ENCODE measurements at regions not wholly inside any gene's neighbourhood (a gene's known extent, or its start where the extent isn't known, plus 50 kb on each side); places are given as distances from the start of the nearest gene placed in this dataset.

GRCh38 chr6:44024574-44025219 is 102.6 kb downstream of the MRPL14 start:
- FAIRE-seq (no peak), DNase-seq (ENCODE audit: low read depth, low spot score) (no peak)
- H3K36me3 ChIP-seq (ENCODE audit: control insufficient read depth in 2 of 2, extremely low read depth in 1 of 2, insufficient read depth in 2 of 2, low read length in 2 of 2) = no peaks in the 10 kb centered on the region
- CTCF ChIA-PET = no interaction called here
- intact Hi-C loops (cut with micrococcal nuclease) (no loop called here), dilution Hi-C loops (cut with MboI; ENCODE audit: extremely low pct_ligation_motif_present, low sequenced_read_pairs) (no loop called here)
- H2AFZ ChIP-seq (ENCODE audit: low read depth, low read length) = no peak overlapping the region
- TF ChIP-seq MYC (IDR thresholded peaks at IDR 0.05; ENCODE audit: low read depth, low read length) = no peak
- no peak for TF ChIP-seq GATA2 (IDR thresholded peaks at IDR 0.05; ENCODE audit: insufficient read depth, insufficient read length, low read depth, low read length)
- TF ChIP-seq FOS (IDR thresholded peaks at IDR 0.05; ENCODE audit: borderline replicate concordance, insufficient read depth, low read length) = no peak
- TF ChIP-seq EZH2 (IDR thresholded peaks at IDR 0.05; ENCODE audit: borderline replicate concordance, low read depth, low read length, severe bottlenecking) = no peak
- no peak for TF ChIP-seq POLR2AphosphoS5 (IDR thresholded peaks at IDR 0.05; ENCODE audit: insufficient read depth, low read depth, low read length)
- no TSS peak for BruUV-seq (replicated peaks)
- H3K27ac ChIP-seq (ENCODE audit: insufficient read depth, low read depth, low read length) = no peak overlapping the region
- H3K79me2 ChIP-seq (ENCODE audit: control insufficient read depth, insufficient read depth, low read length) = no peaks in the 10 kb centered on the region
- H3K27me3 ChIP-seq (ENCODE audit: control insufficient read depth in 2 of 2, insufficient read depth in 2 of 2, low read length in 2 of 2) = peaks cover 1 to 7% of the 10 kb centered on the region in 2 experiments
- no peak overlapping the region for H3K9ac ChIP-seq (replicated peaks; ENCODE audit: extremely low read depth, insufficient read depth, low read length)
- H4K20me1 ChIP-seq (replicated peaks; ENCODE audit: control insufficient read depth, extremely low read depth, insufficient read depth, low read length) = no peaks in the 10 kb centered on the region
- no peaks in the 10 kb centered on the region for H3K4me1 ChIP-seq (ENCODE audit: control insufficient read depth, extremely low read depth, insufficient read depth, low read length)
- no peaks in the 10 kb centered on the region for H3K9me3 ChIP-seq (replicated peaks; ENCODE audit: control insufficient read depth, insufficient read depth, low read length)
- H3K9me1 ChIP-seq (replicated peaks; ENCODE audit: control insufficient read depth, extremely low read depth, insufficient read depth, low read length) = no peaks in the 10 kb centered on the region
- no peak overlapping the region for H3K4me3 ChIP-seq (replicated peaks in 1 of 3; ENCODE audit: insufficient read depth in 1 of 3, low read depth in 1 of 3, low read length in 3 of 3)
- POLR2A ChIA-PET = no interaction called here
- no peak overlapping the region for H3K4me2 ChIP-seq (ENCODE audit: insufficient read depth, low read length)

GRCh38 chr6:44023586-44024454 is 103.4 kb downstream of the MRPL14 start:
- CTCF ChIA-PET = interaction anchor here (0.6 kb wide), 1 partner anchor 98 kb away, joined by 3 read pairs; no protein-coding TSS in a partner anchor
- FAIRE-seq = no peak
- dilution Hi-C loops (cut with MboI; ENCODE audit: extremely low pct_ligation_motif_present, low sequenced_read_pairs) (no loop called here), intact Hi-C loops (cut with micrococcal nuclease) (no loop called here)
- Histone ChIP-seq H3K4me2 (ENCODE audit: insufficient read depth, low read length) (no peak overlapping the region), H3K4me1 (ENCODE audit: control insufficient read depth, extremely low read depth, insufficient read depth, low read length) (no peaks in the 10 kb centered on the region), H3K27ac (ENCODE audit: insufficient read depth, low read depth, low read length) (no peak overlapping the region), H3K27me3 (ENCODE audit: control insufficient read depth in 2 of 2, insufficient read depth in 2 of 2, low read length in 2 of 2) (no peaks in the 10 kb centered on the region), H3K9me3 (replicated peaks; ENCODE audit: control insufficient read depth, insufficient read depth, low read length) (no peaks in the 10 kb centered on the region), H3K36me3 (ENCODE audit: control insufficient read depth in 2 of 2, extremely low read depth in 1 of 2, insufficient read depth in 2 of 2, low read length in 2 of 2) (no peaks in the 10 kb centered on the region), H3K9me1 (replicated peaks; ENCODE audit: control insufficient read depth, extremely low read depth, insufficient read depth, low read length) (no peaks in the 10 kb centered on the region), H2AFZ (ENCODE audit: low read depth, low read length) (no peak overlapping the region), H3K4me3 (replicated peaks in 1 of 3; ENCODE audit: insufficient read depth in 1 of 3, low read depth in 1 of 3, low read length in 3 of 3) (no peak overlapping the region), H3K9ac (replicated peaks; ENCODE audit: extremely low read depth, insufficient read depth, low read length) (no peak overlapping the region), H3K79me2 (ENCODE audit: control insufficient read depth, insufficient read depth, low read length) (no peaks in the 10 kb centered on the region), H4K20me1 (replicated peaks; ENCODE audit: control insufficient read depth, extremely low read depth, insufficient read depth, low read length) (no peaks in the 10 kb centered on the region)
- no peak for DNase-seq (ENCODE audit: low read depth, low spot score)
- BruUV-seq (replicated peaks) = no TSS peak
- POLR2A ChIA-PET = no interaction called here
- TF ChIP-seq POLR2AphosphoS5 (IDR thresholded peaks at IDR 0.05; ENCODE audit: insufficient read depth, low read depth, low read length) = no peak
- TF ChIP-seq MAX (IDR thresholded peaks at IDR 0.05; ENCODE audit: insufficient read depth, insufficient read length) = no peak
- TF ChIP-seq CTCF (IDR thresholded peaks at IDR 0.05; ENCODE audit: extremely low read depth in 1 of 2, insufficient read depth in 1 of 2, low read depth in 1 of 2, low read length in 2 of 2) = no peak
- no peak for TF ChIP-seq EZH2 (IDR thresholded peaks at IDR 0.05; ENCODE audit: borderline replicate concordance, low read depth, low read length, severe bottlenecking)
- TF ChIP-seq FOS (IDR thresholded peaks at IDR 0.05; ENCODE audit: borderline replicate concordance, insufficient read depth, low read length) = no peak
- TF ChIP-seq GATA2 (IDR thresholded peaks at IDR 0.05; ENCODE audit: insufficient read depth, insufficient read length, low read depth, low read length) = no peak
- no peak for TF ChIP-seq MYC (IDR thresholded peaks at IDR 0.05; ENCODE audit: low read depth, low read length)
- TF ChIP-seq JUN (IDR thresholded peaks at IDR 0.05; ENCODE audit: borderline replicate concordance, insufficient read depth, insufficient read length, low read depth) = no peak
- no peak for TF ChIP-seq POLR2A (IDR thresholded peaks at IDR 0.05; ENCODE audit: low read depth, low read length)

Data from endothelial cell of umbilical vein (primary cell).